HL-60/S4 treated with retinoic acid at 250 ng/mL for 4 days and 3 days (cell line): ENCODE measurements at regions not wholly inside any gene's neighbourhood (a gene's known extent, or its start where the extent isn't known, plus 50 kb on each side); places are given as distances from the start of the nearest gene placed in this dataset.

Experiments used
- in situ Hi-C: fragments of 300-500 bp; cut with MboI; formaldehyde crosslinking; loops from 2 replicates; pipeline ENCODE4 v1.7.0; 2022; ENCODE audit warnings: low sequenced_read_pairs

- in situ Hi-C loops: no loop called here
Measured at GRCh38 chr16:62408760-62409159, 372.5 kb upstream of the CDH8 start.

DNA sequence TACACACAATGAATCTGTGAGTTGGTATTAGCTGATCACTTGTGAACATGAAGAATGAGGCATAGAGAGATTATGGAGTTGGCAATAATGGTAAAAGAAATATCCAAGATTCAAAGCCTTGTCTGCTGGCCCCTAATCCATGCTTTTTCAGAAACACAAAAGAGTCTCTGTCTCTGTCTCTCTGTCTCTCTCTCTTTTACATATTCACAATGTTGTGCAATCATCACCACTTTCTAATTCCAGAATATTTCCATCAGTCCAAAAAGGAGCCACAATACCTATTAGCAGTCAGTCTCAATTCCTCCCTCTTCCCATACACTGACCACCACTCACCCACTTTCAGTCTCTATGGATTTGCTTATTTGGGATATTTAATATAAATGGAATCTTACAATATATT, 370.1 kb upstream of the CDH8 start:
- in situ Hi-C loops: no loop called here

DNA sequence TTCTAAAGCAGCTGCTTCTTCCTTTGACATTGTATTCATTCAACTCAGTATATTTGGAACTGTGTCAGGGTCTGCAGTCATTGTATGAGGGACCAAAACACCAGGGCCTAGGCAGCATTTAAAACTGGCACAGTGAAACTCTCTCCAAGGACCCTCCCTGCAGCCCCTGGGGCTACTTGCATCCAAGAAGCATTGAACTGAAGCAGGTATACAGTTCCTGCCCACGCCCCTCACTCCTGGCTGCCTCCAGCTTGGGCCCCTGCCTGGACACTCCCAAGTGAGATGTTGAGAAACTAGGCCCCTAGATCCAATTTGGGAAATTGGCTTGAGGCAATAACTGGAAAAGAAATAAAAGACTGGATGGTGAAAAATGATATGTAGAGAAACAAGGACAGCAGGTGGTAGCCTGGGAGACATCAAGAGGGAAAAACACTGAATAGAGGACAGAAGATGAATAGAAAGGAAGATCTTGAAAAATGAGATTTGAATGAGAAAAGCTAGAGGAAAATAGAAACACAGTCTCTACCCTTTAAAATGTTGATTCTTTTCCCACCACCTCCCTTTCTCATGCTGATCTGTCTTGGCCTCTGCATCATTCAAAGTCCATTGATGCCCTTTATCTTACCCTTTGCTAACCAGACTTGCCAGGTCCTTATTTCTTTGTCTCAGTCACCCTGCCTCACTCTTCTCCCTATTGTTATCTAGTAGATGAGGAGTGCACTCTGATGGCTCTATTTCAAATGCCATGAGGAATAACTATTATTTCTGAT, 368.8 kb upstream of the CDH8 start:
- in situ Hi-C loops: no loop called here

GRCh38 chr16:62392698-62393097, 356.5 kb upstream of the CDH8 start:
- in situ Hi-C loops: no loop called here

DNA sequence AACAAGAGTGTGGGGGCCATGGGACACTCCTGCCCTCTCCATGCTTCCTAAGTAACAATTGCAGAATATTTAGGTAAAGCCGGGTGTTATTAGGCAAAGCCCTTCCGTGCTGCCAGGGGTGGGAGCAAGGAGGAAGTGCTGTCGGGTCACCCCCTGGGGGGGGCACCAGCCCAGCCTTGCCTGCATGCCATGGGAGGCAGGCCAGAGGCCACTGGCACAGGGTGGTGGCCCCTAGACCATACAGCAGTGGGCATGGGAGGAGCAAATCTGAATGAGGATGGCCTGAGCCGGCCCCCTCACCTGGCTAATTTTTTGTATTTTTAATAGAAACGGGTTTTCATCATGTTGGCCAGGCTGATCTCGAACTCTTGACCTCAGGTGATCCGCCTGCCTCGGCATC, 355.7 kb upstream of the CDH8 start:
- in situ Hi-C loops: no loop called here

DNA sequence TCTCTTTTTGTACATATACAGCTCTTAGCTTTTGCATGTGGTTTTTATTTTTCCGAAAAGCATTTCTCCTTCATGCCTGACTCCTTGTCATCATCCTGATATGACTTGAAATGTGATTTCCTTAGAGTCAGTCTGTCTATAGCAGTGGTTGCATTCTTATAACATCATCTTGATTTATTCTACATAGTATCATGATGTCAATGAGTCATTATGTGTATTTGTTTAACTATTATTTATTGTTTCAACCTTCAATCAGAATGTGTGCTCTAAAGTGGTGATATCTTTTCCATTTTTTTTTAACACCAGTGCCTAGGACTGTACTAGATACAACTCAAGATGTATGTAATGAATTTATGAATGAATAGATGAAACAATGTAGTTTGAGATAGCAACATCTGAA, 354.9 kb upstream of the CDH8 start:
- in situ Hi-C loops: no loop called here

DNA sequence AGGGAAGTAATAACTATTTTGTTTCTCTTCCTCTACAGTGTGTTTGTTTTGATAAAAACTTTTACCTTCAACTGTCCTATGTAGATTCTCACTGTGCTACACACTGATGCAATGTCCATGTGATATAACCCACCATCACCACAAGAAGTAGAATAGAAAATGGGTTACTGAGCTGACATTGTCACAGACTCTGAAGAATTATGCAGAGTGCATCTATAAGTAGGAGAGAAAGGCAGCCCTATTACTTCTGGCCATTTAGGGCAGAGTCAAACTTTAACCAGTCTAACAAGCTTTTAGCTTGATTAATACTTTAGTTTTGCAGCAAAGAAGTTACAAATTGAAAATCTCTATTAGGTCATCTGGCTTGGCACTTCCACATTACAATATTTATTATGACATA, 354.0 kb upstream of the CDH8 start:
- in situ Hi-C loops: no loop called here

- in situ Hi-C loops: no loop called here
Measured at GRCh38 chr16:62386411-62386810, 350.2 kb upstream of the CDH8 start.

DNA sequence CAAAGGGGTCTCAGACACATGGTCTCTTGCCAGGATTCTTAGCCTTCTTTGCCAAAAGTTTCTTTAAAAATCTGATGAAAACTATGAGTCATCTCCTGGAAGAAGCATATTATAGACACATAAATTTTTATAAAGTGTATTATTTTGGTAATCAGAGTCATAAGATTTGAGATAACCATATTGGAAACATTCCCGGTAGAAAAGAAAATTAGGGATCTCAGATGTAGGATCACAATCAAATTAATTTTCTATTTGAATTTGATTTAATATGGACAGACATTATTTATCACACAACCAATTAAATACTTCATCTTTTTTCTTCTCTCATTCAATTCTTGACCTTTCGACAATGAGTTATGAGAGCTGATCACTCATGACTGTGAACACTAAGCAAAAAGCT, 347.7 kb upstream of the CDH8 start:
- in situ Hi-C loops: no loop called here

- in situ Hi-C loops: no loop called here
Measured at GRCh38 chr16:62370445-62370844, 334.2 kb upstream of the CDH8 start.

DNA sequence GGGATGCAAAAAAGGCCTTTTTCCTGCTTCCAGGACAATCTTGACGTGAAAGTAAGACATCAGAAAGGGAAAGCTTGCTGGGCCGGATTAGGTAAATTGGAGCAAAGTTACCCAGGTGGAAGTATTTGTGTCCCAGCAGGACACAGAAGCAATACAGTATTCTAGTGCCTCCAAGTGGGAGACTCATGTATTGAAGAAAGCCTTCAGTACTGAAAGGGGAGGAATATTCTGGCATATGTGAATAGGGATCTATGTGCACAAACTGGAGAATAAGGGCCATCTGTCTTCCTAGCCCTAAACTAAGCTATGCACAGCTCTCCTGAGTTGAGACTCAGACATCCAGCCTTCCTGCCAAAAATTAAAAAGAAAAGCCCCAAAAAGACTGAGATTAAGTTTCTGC, 327.3 kb upstream of the CDH8 start:
- in situ Hi-C loops: no loop called here

DNA sequence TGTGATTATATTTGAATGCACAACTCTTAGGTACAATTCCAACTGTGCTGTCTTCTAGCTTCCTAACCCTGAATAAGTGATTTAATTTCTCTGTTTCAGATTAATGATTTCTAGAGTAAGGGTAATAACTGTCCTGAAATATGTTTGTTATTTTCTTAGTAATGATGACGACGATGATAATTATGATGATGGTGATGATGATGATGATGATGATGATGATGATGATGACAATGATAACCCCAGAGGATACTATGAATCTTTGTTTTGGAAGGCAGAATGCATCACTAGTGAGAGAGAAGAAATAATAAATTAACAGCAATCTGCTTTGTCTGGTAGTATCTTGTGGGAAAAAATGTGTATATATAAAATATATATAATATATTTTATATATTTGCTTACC, 317.1 kb upstream of the CDH8 start:
- in situ Hi-C loops: no loop called here

GRCh38 chr16:62342216-62342615, 306.0 kb upstream of the CDH8 start:
- in situ Hi-C loops: no loop called here

DNA sequence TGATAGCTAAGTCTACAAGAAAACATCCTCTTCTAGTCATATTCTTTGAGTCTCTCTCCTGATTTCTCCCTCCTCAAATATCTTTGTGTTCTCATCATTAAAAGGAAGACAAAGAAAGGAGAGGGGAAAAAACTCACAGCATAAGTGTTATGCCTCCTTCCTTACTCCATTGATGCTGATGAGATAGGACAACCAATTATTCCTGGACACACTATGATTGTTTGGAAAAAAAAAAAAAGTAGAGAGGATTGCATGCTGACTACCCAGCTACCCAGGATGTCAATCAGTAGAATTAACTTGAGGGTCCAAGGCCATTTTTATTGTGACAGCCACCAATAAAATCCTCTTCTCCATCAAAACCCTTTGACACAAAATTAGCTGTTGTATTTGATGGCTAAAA, 299.1 kb upstream of the CDH8 start:
- in situ Hi-C loops: no loop called here

DNA sequence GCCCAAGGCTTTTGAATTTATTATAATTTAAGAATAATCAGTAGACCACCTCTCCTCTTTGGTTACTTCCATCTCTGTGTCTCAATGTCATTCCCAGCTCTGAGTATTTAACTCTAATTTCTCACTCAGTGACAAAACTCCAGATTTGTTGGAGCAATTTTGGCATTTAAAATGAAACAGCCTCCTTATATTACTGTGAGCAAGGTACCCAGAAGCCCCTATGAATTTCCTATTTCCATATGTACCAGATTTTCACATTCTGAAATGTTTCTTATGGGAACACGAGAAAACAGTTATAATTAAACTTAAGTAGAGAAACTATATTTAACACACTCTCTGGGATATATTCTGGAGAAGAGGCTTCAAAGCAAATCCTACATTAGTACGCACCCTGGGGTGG, 285.4 kb upstream of the CDH8 start:
- in situ Hi-C loops: no loop called here

DNA sequence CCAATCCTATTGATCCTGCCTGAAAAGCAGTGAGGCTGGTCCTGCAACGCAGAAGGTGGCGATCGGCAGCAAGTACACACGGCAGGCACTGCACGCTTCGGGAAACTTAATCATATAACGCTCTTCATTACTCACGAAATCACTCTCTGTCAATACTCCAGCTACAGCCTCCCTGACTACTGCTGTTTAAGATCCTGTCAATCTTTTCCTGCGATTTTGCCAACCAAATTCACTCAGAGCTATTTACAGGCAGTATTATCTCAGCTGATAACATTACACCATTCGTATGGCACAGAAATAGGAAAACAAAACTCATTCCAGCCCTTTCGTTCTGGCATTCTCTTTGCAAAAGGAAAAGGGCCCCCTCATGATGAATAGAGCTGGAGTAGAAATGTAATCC, 262.4 kb upstream of the CDH8 start:
- in situ Hi-C loops: no loop called here

DNA sequence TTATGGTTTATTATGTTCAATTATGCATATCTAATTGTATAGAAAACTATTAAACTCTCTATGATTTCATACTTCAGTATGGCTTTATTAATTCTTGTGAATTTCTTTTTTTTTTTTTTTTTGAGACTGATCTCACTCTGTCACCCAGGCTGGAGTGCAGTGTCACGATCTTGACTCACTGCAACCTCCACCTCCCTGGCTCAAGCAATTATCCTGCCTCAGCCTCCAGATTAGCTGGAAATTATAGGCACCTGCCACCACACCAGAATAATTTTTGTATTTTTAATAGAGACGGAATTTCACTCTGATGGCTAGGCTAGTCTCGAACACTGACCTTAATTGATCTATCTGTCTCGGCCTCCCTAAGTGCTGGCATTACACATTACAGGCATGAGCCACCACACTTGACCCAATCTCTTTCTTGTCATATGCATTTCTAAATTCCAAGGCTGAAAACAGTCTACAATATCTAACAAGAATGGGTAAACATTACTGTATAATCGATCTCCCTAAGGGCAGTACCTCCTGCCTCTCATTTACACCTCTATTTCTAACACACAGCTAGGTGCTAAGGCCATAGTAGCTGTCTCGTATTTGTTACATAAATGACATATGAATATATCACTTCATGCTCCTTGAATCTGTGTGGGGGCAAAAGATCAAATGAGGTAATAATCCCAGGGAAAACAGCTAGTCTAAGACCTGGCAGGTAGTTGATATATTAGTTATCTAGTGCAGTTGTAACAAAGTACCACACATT, 258.2 kb upstream of the CDH8 start:
- in situ Hi-C loops: no loop called here

DNA sequence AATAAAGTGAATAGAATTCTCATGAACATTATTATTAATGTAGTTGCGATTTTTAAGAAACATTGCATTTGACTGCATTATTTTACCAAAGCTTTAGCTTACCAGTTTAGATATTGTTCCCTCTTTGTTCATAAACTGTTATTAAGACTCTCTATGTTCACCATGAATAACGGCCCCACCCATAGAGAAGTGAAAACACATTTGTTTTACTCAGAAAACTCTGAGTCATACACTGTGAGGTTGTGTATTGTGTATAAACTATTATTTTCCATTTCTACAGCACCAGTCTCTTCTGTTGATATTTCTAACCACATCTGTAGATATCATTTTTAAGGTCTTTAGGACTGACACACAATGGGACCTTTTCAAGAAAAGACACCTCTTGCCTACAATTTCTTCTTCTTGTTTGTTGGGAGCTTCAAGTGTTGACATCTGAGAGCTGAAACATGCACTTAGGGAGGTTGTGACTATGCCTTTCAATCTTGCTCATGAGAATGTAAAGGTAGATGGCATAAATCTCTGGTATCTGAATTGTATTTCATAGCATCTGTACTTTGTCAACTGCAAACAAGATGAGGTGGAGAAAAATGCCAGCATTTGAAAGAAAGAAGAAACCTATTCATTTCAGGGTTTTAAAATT, 252.9 kb upstream of the CDH8 start:
- in situ Hi-C loops: no loop called here

DNA sequence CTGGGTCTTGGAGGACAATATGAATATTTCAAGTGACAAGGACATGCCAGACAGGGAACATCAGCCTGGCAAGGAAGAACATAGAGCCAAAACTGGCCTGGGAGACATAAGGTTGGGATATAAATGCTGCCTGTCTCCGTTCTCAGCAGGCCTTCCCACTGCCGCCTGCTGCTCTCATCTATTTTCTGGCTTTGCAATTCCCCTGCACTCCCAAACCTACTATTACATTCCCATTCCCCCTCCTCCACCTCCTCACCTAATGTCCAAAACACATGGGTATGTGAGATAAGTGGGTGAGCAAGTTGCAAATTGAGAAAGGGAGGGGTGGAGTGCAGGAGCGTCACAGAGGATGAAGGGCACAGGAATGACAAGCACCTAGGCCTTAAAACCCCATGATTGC, 244.3 kb upstream of the CDH8 start:
- in situ Hi-C loops: no loop called here

- in situ Hi-C loops: no loop called here
Measured at GRCh38 chr16:62277942-62278341, 241.7 kb upstream of the CDH8 start.

GRCh38 chr16:62276637-62277036, 240.4 kb upstream of the CDH8 start:
- in situ Hi-C loops: no loop called here

- in situ Hi-C loops: no loop called here
Measured at GRCh38 chr16:62272035-62272434, 235.8 kb upstream of the CDH8 start.
